IPS-18c (cell line): ENCODE measurements at regions not wholly inside any gene's neighbourhood (a gene's known extent, or its start where the extent isn't known, plus 50 kb on each side); places are given as distances from the start of the nearest gene placed in this dataset.

Experiments used
- H3K4me3 ChIP-seq: 2 replicates; pipeline ENCODE4 v1.7.0; 2013; ENCODE audit warnings: low read depth, mild to moderate bottlenecking, low read length, moderate library complexity; ENCODE audit not compliant: insufficient read depth
- H3K9me3 ChIP-seq: one replicate; pipeline ENCODE4 v1.6.1; 2013; ENCODE audit warnings: mild to moderate bottlenecking, low read length, moderate library complexity; ENCODE audit not compliant: control insufficient read depth, insufficient read depth

DNA sequence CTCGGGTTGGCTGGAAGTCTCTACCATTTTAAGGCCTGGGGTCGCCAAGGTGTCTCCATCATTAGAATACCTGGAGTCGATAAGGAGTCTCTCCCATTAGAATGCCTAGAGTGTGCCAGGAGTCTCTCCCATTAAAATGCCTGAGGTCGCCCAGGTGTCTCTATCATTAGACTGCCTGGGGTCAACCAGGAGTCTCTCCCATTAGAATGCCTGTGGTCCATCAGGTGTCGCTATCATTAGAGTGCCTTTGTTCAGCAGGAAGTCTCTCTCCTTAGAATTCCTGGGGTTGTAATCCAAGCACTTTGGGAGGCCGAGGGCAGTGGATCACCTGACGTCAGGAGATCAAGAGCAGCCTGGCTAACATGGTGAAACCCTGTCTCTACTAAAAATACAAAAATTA lies 1533.0 kb downstream of the UQCRFS1 start:
- Histone ChIP-seq H3K9me3 (peaks cover 26% of the 10 kb centered on the region), H3K4me3 (no peak overlapping the region)

DNA sequence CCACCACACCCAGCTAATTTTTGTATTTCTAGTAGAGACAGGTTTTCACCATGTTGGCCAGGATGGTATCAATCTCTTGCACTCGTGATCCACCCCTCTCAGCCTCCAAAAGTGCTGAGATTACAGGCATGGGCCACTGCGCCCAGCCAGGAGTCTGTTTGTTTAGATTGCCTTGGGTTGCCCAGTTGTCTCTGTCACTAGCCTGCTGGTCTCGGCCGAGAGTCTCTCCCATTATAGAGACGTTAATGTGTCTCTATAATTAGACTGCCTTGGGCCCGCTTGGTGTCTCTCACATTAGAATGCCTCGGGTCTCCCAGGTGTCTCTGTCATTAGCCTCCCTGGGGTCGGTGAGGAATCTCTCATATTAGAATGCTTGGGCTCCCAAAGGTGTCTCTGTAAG lies 1533.6 kb downstream of the UQCRFS1 start:
- H3K4me3 ChIP-seq: no peak overlapping the region
- peaks cover 30% of the 10 kb centered on the region for H3K9me3 ChIP-seq

DNA sequence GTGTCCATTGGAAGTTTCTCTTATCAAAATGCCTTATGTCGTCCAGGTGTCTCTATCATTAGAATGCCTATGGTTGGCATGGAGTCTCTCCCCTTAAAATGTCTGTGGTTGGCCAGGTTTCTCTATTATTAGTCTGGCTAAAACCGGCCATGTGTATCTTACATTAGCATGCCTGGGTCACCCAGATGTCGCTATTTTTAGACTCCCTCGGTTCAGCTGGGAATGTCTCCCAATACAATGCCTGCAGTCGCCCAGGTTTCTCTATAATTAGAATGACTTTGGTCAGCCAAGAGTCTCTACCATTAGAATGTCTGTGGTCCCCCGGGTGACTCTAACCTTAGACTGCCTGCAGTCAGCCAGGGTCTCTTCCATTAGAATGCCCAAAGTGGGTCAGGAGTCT lies 1536.1 kb downstream of the UQCRFS1 start:
- H3K4me3 ChIP-seq: no peak overlapping the region
- peaks cover 34% of the 10 kb centered on the region for H3K9me3 ChIP-seq

DNA sequence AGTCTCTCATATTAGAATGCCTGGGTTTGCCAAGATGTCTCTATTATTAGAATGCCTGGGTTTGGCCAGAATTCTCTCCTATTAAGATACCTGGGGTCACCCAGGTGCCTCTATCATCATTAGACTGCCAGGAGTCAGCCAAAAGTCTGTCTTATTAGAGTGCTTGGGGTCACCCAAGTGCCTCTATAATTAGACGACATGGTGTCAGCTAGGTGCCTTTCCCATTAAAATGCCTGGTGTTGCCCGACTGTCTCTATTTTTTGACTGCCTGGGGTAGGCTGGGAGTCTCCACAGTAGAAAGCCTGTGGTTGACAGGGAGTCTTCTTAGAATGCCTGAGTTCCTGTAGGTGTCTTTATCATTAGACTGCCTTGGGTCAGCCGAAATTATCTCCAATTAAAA lies 1536.6 kb downstream of the UQCRFS1 start:
- Histone ChIP-seq H3K9me3 (peaks cover 34% of the 10 kb centered on the region), H3K4me3 (no peak overlapping the region)

DNA sequence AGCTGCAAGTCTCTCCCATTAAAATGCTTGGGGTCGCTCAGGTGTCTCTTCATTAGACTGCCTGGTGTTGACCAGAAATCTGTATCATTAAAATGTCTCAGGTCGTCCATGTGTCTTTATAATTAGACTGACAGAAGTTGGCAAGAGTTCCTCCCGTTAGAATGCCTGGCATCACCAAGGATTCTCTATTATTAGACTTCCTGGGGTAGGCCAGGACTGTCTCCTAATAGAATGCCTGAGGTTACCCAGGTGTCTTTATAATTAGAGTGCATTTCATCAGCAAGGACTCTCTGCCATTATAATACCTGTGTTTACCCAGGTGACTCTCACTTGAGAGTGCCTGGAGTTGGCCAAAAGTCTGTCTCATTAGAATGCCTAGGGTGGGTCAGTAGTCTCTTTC lies 1537.2 kb downstream of the UQCRFS1 start:
- H3K4me3 ChIP-seq: no peak overlapping the region
- H3K9me3 ChIP-seq: peaks cover 38% of the 10 kb centered on the region

DNA sequence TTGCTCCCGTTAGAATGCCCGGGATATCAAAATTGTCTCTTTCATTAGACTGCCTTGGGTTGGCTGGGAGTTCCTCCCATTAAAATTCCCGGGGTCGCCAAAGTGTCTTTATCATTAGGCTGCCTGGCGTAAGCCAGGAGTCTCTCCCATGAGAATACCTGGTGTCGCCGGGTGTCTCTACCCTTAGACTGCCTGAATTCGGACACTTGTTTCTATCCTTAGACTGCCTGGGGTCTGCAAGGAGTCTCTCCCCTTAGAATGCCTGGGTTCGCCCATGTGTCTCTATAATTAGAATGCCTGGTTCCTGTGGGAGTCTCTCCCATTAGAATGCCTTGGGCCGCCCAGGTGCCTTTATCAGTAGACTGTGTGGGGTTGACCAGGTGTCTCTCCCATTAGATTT lies 1538.2 kb downstream of the UQCRFS1 start:
- H3K4me3 ChIP-seq: no peak overlapping the region
- peaks cover 37% of the 10 kb centered on the region for H3K9me3 ChIP-seq

DNA sequence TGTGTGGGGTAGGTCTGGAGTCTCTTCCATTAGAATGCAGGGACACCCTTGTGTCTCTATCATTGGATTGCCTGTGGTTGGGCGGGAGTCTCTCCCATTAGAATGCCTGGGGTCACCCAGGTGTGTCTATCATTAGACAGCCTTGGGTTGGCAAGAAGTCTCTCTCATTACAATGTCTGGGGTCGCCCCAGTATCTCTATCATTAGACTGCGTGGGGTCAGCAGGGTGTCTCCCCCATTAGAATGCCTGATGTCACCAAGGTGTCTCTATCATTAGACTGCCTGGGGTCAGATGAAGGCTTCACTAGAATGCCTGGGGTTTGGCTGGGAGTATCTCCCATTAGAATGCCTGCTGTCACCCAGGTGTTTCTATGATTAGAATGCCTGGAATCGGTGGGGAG lies 1539.0 kb downstream of the UQCRFS1 start:
- no peak overlapping the region for H3K4me3 ChIP-seq
- peaks cover 29% of the 10 kb centered on the region for H3K9me3 ChIP-seq

DNA sequence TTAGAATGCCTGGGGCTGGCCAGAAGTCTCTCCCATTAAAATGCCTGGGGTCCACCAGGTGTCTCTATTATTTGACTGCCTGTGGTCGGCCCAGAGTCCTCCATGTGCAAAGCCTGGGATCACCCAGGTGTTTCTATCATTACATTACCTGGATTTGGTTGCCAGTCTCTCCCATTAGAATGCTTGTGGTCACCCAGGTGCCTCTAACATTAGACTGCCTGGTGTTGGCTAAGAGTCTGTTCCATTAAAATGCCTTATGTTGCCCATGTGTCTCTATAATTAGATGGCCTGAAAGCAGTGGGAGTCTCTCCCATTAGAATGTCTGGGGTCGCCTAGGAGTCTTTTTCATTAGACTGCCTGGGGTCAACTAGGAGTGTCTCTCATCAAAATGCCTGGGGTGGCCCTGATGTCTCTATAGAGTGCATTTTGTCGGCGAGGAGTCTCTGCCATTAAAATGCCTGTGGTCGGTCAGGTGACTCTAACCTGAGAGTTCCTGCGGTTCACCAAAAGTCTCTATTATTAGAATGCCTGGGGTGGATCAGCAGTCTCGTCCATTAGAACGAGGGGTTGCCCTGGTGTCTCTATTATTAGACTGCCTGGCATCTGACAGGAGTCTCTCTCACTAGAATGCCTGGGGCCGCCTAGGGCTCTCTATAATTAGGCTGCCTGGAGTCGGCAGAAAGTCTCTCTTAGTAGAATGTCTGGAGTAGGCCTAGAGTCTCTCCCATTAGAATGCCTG lies 1540.5 kb downstream of the UQCRFS1 start:
- Histone ChIP-seq H3K4me3 (no peak overlapping the region), H3K9me3 (peaks cover 27% of the 10 kb centered on the region)

DNA sequence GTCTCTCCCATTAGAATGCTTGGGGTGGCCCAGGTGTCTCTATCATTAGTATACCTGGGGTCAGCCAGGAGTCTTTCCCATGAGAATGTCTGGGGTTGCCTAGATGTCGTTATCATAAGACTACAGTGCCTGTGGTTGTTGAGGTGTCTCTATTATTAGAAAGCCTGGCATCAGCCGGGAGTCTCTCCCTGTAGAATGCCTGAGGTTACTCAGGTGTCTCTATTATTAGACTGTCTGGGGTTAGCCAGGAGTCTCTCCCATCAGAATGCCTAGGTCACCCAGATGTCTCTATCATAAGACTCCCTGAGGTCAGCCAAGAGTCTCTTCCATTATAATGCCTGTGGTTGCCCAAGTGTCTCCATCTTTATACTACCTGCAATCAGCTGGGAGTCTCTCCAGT lies 1541.1 kb downstream of the UQCRFS1 start:
- H3K9me3 ChIP-seq: peaks cover 25% of the 10 kb centered on the region
- no peak overlapping the region for H3K4me3 ChIP-seq

DNA sequence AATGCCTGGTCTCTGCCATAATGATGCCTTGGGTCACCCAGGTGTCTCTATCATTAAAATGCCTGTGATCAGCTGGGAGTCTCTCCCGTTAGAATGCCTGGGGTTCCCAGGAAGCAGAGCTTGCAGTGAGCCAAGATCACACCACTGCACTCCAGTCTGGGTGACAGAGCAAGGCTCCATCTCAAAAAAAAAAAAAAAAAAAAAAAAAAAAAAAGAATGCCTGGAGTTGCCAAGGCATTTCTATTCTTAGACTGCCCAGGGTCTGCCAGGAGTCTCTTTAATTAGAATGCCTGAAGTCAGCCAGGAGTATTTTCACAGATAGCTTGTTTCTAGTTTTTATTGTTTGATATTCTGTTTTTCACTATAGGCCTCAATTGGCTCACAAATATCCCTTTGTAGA lies 1552.5 kb downstream of the UQCRFS1 start:
- Histone ChIP-seq H3K9me3 (peaks cover 26% of the 10 kb centered on the region), H3K4me3 (no peak overlapping the region)

DNA sequence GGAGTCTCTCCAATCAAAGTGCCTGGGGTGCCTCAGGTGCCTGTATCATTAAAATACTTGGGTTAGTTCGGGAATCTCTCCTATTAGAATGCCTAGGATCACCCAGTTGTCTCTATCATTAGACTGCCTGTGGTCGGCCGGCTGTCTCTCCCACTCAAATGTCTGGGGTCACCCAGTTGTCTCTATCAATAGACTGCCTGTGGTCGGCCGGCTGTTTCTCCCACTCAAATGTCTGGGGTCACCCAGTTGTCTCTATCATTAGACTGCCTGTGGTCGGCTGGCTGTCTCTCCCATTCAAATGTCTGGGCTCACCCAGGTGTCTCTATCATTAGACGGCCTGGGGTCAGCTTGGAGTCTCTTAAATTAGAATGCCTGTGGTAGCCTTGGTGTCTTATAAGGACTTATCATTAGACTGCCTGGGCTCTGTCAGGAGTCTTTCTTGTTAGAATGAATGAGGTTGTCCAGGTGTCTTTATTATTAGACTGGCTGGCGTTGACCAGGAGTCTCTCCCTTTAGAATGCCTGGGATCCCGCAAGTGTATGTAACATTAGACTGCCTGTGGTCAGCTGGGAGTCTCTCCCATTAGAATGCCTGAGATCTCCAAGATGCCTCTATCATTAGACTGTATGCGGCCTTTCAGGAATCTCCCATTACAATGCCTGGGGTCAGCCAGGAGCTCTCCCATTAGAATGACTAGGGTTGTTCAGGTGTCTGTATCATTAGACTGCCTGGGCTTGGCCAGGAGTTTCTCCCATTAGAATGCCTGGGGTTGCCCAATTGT lies 1555.5 kb downstream of the UQCRFS1 start:
- Histone ChIP-seq H3K4me3 (no peak overlapping the region), H3K9me3 (peaks cover 29% of the 10 kb centered on the region)

DNA sequence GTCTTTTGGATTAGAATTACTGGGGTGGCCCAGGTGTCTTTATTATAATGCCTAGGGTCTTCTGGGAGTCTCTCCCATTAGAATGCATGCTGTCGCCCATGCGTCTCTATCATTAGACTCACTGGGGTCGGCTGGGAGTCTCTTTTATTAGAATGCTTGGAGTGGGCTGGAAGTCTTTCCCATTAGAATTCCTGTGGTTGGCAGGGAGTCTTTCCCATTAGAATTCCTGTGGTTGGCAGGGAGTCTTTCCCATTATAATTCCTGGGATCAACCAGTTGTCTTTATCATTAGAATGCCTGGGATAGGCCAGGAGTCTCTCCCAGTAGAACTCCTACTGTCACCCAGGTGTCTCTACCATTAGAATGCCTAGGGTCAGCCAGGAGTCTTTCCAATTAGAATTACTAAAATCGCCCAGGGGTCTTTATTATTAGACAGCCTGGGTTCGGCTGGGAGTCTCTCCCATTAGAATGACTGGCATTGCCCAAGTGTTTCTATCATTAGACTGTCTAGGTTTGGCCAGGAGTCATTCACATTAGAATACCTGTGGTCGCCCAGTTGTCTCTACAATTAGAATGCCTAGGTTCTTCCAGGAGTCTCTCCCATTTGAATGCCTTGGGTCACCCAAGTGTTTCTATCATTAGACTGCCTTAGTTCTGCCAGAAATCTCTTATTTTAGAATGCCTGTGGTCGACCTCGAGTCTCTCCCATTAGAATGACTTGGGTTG lies 1558.5 kb downstream of the UQCRFS1 start:
- H3K9me3 ChIP-seq: peaks cover 32% of the 10 kb centered on the region
- no peak overlapping the region for H3K4me3 ChIP-seq

DNA sequence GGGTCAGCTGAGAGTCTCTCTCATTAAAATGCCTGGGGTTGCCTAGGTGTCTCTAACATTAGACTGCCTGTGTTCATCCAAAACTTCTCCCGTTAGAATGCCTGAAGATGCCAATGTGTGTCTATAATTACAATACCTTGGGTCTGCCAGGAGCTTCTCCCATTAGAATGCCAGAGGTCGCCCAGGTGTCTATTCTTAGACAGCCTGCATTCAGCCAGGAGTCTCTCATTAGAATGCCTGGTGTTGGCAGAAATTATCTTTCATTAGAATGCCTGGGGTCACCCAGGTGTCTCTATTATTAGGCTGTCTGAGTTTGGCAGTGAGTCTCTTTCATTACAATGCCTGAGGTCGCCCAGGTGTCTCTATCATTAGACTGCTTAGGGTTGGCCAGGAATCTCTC lies 1560.2 kb downstream of the UQCRFS1 start:
- Histone ChIP-seq H3K9me3 (peaks cover 32% of the 10 kb centered on the region), H3K4me3 (no peak overlapping the region)

DNA sequence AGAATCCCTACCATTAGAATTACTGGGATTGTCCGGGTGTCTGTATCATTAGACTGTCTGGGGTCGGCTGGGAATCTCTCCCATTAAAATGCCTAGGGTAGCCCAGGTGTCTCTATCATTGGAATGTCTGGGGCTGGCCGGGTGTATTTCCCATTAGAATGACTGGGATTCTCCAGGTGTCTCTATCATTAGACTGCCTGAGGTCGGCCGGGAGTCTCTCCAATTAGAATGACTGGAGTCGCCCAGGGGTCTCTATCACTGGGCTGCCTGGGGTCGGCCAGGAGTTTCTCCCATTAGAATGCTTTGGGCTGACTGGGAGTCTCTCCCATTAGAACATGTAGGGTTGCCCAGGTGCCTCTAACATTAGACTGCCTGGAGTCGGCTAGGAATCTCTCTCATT lies 1560.7 kb downstream of the UQCRFS1 start:
- H3K9me3 ChIP-seq: peaks cover 30% of the 10 kb centered on the region

DNA sequence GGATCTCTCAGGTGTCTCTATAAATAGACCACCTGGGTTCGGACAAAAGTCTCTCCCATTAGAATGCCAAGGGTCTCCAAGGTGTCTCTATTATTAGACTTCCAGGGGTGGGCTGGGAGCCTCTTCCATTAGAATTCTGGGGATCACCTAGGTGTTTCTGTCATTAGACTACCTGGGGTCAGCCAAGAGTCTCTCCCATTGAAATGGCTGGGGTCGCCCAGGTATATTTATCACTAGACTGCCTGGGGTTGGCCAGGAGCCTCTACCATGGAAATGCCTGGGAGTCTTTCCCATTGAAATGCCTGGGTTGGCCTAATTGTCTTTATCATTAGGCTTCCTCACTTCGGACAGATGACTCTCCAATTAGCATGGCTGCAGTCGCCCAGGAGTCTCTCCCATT lies 1565.5 kb downstream of the UQCRFS1 start:
- peaks cover 19% of the 10 kb centered on the region for H3K9me3 ChIP-seq
- H3K4me3 ChIP-seq: no peak overlapping the region

More for the DNA sequence above, 1560.7 kb downstream of the UQCRFS1 start:
- no peak overlapping the region for H3K4me3 ChIP-seq

DNA sequence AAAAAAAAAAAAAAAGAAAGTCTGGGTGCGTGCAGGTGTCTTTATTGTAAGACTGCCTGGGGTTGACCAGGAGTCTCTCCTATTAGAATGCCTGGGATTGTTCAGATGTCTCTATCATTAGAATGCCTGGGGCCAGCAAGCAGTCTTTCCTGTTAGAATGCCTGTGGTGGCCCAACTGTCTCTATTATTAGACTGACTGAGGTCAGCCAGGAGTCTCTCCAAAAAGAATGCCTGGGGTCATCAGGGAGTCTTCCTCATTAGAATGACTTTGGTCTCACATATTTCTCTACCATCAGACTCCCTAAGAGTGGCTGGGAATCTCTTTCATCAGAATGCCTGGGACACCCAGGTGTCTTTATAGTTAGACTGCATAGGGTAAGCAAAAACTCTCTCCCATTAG lies 1577.5 kb downstream of the UQCRFS1 start:
- H3K9me3 ChIP-seq: peaks cover 22% of the 10 kb centered on the region
- H3K4me3 ChIP-seq: no peak overlapping the region

DNA sequence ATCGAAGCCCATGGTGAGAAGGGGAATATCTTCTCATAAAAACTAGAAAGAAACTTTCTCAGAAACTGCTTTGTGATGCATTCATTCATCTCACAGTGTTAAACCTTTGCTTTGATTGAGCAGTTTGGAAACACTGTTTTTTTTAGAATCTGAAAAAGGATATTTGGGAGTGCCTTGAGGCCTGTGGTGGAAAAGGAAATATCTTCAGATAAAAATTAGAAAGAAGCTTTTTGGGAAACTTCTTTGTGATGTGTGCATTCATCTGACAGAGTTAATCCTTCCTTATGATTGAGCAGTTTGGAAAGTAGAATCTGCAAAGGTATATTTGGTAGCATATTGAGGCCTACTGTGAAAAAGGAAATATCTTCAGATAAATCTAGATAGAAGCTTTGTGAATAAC lies 1594.9 kb downstream of the UQCRFS1 start:
- H3K9me3 ChIP-seq: peaks cover 4% of the 10 kb centered on the region
- H3K4me3 ChIP-seq: no peak overlapping the region

DNA sequence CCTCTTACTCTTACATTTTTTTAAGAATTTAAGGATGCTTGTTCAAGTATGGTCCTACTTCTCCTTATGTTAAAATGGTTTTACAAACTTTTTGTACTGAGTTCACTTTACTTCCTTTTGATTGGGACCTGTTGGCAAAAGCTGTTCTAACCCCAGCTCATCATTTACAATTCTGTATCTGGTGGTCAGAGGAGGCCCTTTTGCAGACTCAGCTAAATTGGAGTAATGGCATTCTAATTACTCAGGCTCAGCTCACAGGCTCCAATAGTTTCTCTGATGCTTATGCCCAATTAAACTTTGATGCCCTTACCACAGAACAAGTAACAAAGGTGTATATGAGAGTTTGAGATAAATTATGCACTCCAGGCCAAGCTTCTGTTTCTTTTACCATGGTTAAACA lies 1632.0 kb downstream of the UQCRFS1 start:
- no peak overlapping the region for H3K4me3 ChIP-seq
- peaks cover 13% of the 10 kb centered on the region for H3K9me3 ChIP-seq
